Type B pancreatic cell (in vitro differentiated cells): ENCODE measurements at regions not wholly inside any gene's neighbourhood (a gene's known extent, or its start where the extent isn't known, plus 50 kb on each side); places are given as distances from the start of the nearest gene placed in this dataset.

ENCODE experiments used
- DNase-seq: peaks from one replicate; pipeline ENCODE4 v3.0.0; 2021; ENCODE audit warnings: mixed read lengths; ENCODE audit not compliant: unreplicated experiment; ENCODE audit errors: extremely low spot score
- H3K27ac Mint-ChIP-seq: 2 replicates; pipeline ENCODE4 v1.8.0; 2021; ENCODE audit warnings: mild to moderate bottlenecking, mixed read lengths
- H3K27me3 Mint-ChIP-seq: 2 replicates; pipeline ENCODE4 v1.8.0; 2021; ENCODE audit warnings: mixed read lengths
- H3K36me3 Mint-ChIP-seq: 2 replicates; pipeline ENCODE4 v1.8.0; 2021; ENCODE audit warnings: mixed read lengths
- H3K4me1 Mint-ChIP-seq: one replicate; pipeline ENCODE4 v1.8.0; 2021; ENCODE audit warnings: mixed read lengths; ENCODE audit not compliant: unreplicated experiment
- H3K4me3 Mint-ChIP-seq: 2 replicates; pipeline ENCODE4 v1.8.0; 2021; ENCODE audit warnings: mild to moderate bottlenecking, mixed read lengths
- H3K9me3 Mint-ChIP-seq: 2 replicates; pipeline ENCODE4 v1.8.0; 2021; ENCODE audit warnings: mixed read lengths
- CTCF ChIP-seq: fragments of 200-600 bp; sonication (generic); conservative IDR thresholded peaks from 2 replicates; pipeline ENCODE4 v1.5.0; 2021; ENCODE audit warnings: antibody characterized with exemption, mild to moderate bottlenecking

GRCh38 chr4:3365326-3365725, 72.5 kb downstream of the RGS12 start:
- Mint-ChIP-seq H3K4me1 (peaks cover 26% of the 10 kb centered on the region), H3K36me3 (no peaks in the 10 kb centered on the region), H3K27me3 (no peaks in the 10 kb centered on the region), H3K9me3 (no peaks in the 10 kb centered on the region), H3K4me3 (no peak overlapping the region), H3K27ac (no peak overlapping the region)
- no peak for DNase-seq
- no peak for TF ChIP-seq CTCF

- no peak for DNase-seq
- peaks cover 30% of the 10 kb centered on the region for H3K4me1 Mint-ChIP-seq
- no peaks in the 10 kb centered on the region for H3K9me3 Mint-ChIP-seq
- H3K36me3 Mint-ChIP-seq: no peaks in the 10 kb centered on the region
- no peak overlapping the region for H3K4me3 Mint-ChIP-seq
- no peaks in the 10 kb centered on the region for H3K27me3 Mint-ChIP-seq
- no peak overlapping the region for H3K27ac Mint-ChIP-seq
- TF ChIP-seq CTCF: no peak
These were observed 73.3 kb downstream of the RGS12 start for GRCh38 chr4:3365871-3366842.

- peak; percentile 38 for TF ChIP-seq CTCF
- Mint-ChIP-seq H3K27me3 (no peaks in the 10 kb centered on the region), H3K4me1 (peaks cover 38% of the 10 kb centered on the region), H3K9me3 (no peaks in the 10 kb centered on the region), H3K27ac (no peak overlapping the region), H3K4me3 (no peak overlapping the region), H3K36me3 (no peaks in the 10 kb centered on the region)
- no peak for DNase-seq
These were observed 74.3 kb downstream of the RGS12 start for GRCh38 chr4:3366893-3367775.

- Mint-ChIP-seq H3K27me3 (no peaks in the 10 kb centered on the region), H3K27ac (no peak overlapping the region), H3K9me3 (no peaks in the 10 kb centered on the region), H3K4me1 (peaks cover 34% of the 10 kb centered on the region), H3K36me3 (no peaks in the 10 kb centered on the region), H3K4me3 (no peak overlapping the region)
- no peak for DNase-seq
- no peak for TF ChIP-seq CTCF
These were observed 73.9 kb upstream of the HGFAC start for GRCh38 chr4:3367866-3368265.

GRCh38 chr4:3368334-3368733, 73.4 kb upstream of the HGFAC start:
- TF ChIP-seq CTCF: no peak
- Mint-ChIP-seq H3K36me3 (no peaks in the 10 kb centered on the region), H3K27me3 (no peaks in the 10 kb centered on the region), H3K27ac (no peak overlapping the region), H3K4me3 (no peak overlapping the region), H3K4me1 (peaks cover 30% of the 10 kb centered on the region), H3K9me3 (no peaks in the 10 kb centered on the region)
- no peak for DNase-seq
